HG02588 (cell line): ENCODE measurements at regions not wholly inside any gene's neighbourhood (a gene's known extent, or its start where the extent isn't known, plus 50 kb on each side); places are given as distances from the start of the nearest gene placed in this dataset.
A peak's percentile ranks its signal among the peaks of the same experiment; 100 is the strongest.

Source experiments
- ATAC-seq: cut with Tn5 transposase; IDR thresholded peaks from one replicate; pipeline ENCODE4 v1.9.1; 2021; ENCODE audit warnings: mild to moderate bottlenecking, moderate library complexity; ENCODE audit not compliant: unreplicated experiment

GRCh38 chr3:144067059-144067458 is 95.4 kb downstream of the DIPK2A start:
- ATAC-seq, result no peak

- no peak for ATAC-seq
These were observed 102.1 kb downstream of the DIPK2A start for GRCh38 chr3:144073698-144074097.

- ATAC-seq, result no peak
These were observed 108.0 kb downstream of the DIPK2A start for GRCh38 chr3:144079634-144080033.

GRCh38 chr3:144084929-144085328 is 113.3 kb downstream of the DIPK2A start:
- no peak for ATAC-seq

- ATAC-seq, result no peak
These were observed 114.3 kb downstream of the DIPK2A start for GRCh38 chr3:144085964-144086363.

- no peak for ATAC-seq
These were observed 124.4 kb downstream of the DIPK2A start for GRCh38 chr3:144096016-144096415.

- ATAC-seq, result no peak
These were observed 125.5 kb downstream of the DIPK2A start for GRCh38 chr3:144097163-144097562.

- ATAC-seq, result no peak
These were observed 127.1 kb downstream of the DIPK2A start for GRCh38 chr3:144098691-144099090.

GRCh38 chr3:144102421-144102820 is 130.8 kb downstream of the DIPK2A start:
- no peak for ATAC-seq

- no peak for ATAC-seq
These were observed 132.6 kb downstream of the DIPK2A start for GRCh38 chr3:144104186-144104585.

GRCh38 chr3:144104679-144105078 is 133.1 kb downstream of the DIPK2A start:
- no peak for ATAC-seq

GRCh38 chr3:144105542-144105941 is 133.9 kb downstream of the DIPK2A start:
- no peak for ATAC-seq

- no peak for ATAC-seq
These were observed 135.3 kb downstream of the DIPK2A start for GRCh38 chr3:144106970-144107369.

GRCh38 chr3:144107923-144108322 is 136.3 kb downstream of the DIPK2A start:
- no peak for ATAC-seq

- peak; percentile 98 for ATAC-seq
These were observed 138.3 kb downstream of the DIPK2A start for GRCh38 chr3:144109944-144110343.

- no peak for ATAC-seq
These were observed 140.4 kb downstream of the DIPK2A start for GRCh38 chr3:144112036-144112435.

GRCh38 chr3:144112437-144112836 is 140.8 kb downstream of the DIPK2A start:
- ATAC-seq, result no peak

GRCh38 chr3:144114767-144115166 is 143.1 kb downstream of the DIPK2A start:
- no peak for ATAC-seq

- ATAC-seq, result no peak
These were observed 148.0 kb downstream of the DIPK2A start for GRCh38 chr3:144119633-144120032.

GRCh38 chr3:144121661-144122060 is 150.0 kb downstream of the DIPK2A start:
- no peak for ATAC-seq

- no peak for ATAC-seq
These were observed 155.4 kb downstream of the DIPK2A start for GRCh38 chr3:144127014-144127413.

- peak; percentile 32 for ATAC-seq
These were observed 156.1 kb downstream of the DIPK2A start for GRCh38 chr3:144127700-144128099.

- peak; percentile 98 for ATAC-seq
These were observed 156.7 kb downstream of the DIPK2A start for GRCh38 chr3:144128108-144128892.
